ENCODE measurements at regions not wholly inside any gene's neighbourhood (a gene's known extent, or its start where the extent isn't known, plus 50 kb on each side); places are given as distances from the start of the nearest gene placed in this dataset.

- no peaks in the 10 kb centered on the region for H3K9me3 ChIP-seq
- peak; percentile 15 for DNase-seq
- no peak for TF ChIP-seq CTCF (IDR thresholded peaks at IDR 0.05; ENCODE audit: low read depth, low read length)
Measured at GRCh38 chr15:87349181-87349580, 907.4 kb downstream of the NTRK3 start.

GRCh38 chr15:87348746-87349145 lies 907.8 kb downstream of the NTRK3 start:
- TF ChIP-seq CTCF (IDR thresholded peaks at IDR 0.05; ENCODE audit: low read depth, low read length), result no peak
- H3K4me1 ChIP-seq, result peaks cover 3% of the 10 kb centered on the region
- H3K9me3 ChIP-seq, result no peaks in the 10 kb centered on the region
- no peaks in the 10 kb centered on the region for H3K36me3 ChIP-seq
- no peaks in the 10 kb centered on the region for H3K27me3 ChIP-seq
- DNase-seq, result no peak
- H3K4me3 ChIP-seq (ENCODE audit: low read depth, low read length), result no peak overlapping the region

More at GRCh38 chr15:87349181-87349580, 907.4 kb downstream of the NTRK3 start:
- Histone ChIP-seq H3K27me3 (no peaks in the 10 kb centered on the region), H3K4me1 (peaks cover 3% of the 10 kb centered on the region), H3K36me3 (no peaks in the 10 kb centered on the region), H3K4me3 (ENCODE audit: low read depth, low read length) (no peak overlapping the region)

DNA sequence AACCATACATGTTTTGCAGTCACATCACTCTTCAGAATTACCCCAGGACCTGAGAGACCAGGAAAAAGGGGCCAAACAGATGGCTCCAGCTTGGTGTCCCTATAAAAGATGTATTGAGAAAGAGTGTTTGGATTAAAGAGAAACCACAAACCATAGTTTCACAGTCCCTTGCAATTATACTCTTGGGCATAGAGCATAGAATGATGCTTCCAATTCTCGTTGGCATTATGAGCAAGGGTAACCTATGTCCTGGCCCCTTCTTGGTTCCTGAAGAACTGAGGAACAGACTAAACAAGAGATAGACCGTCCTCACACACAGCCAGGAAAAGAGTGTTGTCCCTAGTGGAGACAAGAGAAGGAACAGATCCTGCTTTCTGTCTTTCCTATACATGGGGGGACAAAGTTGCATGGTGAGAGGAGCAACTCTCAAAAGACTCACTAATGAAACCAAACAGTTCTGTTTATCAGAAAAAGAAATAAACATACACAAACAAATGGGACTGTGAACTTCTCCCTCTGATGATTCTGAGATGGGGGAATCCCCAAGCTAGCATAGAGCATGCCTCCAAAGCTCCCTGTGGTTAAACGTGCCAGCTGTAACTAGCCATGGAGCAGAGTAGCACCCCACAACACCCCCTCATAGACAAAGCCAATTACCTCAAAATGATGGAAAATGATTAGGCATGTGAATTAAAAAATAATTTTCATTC lies 908.6 kb downstream of the NTRK3 start:
- Histone ChIP-seq H3K4me1 (peaks cover 3% of the 10 kb centered on the region), H3K4me3 (ENCODE audit: low read depth, low read length) (no peak overlapping the region), H3K36me3 (no peaks in the 10 kb centered on the region), H3K9me3 (no peaks in the 10 kb centered on the region), H3K27me3 (no peaks in the 10 kb centered on the region)
- no peak for DNase-seq
- no peak for TF ChIP-seq CTCF (IDR thresholded peaks at IDR 0.05; ENCODE audit: low read depth, low read length)

DNA sequence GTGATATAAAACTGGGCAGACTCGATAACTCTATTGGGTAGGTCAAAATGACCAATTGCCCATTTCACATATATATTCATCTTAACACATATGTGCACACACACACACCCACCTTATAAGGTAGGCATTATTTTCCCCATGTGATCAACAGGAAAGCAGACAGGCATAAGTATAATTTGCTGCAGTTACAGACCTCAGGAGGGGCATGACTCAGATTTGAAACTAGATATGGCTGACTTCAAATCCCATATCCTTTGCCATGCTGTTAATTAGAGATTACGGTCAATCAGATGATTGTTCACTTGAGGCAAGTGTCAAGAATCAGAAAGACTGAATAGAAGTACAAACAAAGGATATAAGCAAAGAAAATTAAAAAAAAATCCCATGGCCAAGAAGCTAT lies 910.6 kb downstream of the NTRK3 start:
- peaks cover 3% of the 10 kb centered on the region for H3K4me1 ChIP-seq
- no peak for DNase-seq
- no peaks in the 10 kb centered on the region for H3K9me3 ChIP-seq
- H3K36me3 ChIP-seq, result no peaks in the 10 kb centered on the region
- no peaks in the 10 kb centered on the region for H3K27me3 ChIP-seq
- TF ChIP-seq CTCF (IDR thresholded peaks at IDR 0.05; ENCODE audit: low read depth, low read length), result no peak
- H3K4me3 ChIP-seq (ENCODE audit: low read depth, low read length), result no peak overlapping the region

DNA sequence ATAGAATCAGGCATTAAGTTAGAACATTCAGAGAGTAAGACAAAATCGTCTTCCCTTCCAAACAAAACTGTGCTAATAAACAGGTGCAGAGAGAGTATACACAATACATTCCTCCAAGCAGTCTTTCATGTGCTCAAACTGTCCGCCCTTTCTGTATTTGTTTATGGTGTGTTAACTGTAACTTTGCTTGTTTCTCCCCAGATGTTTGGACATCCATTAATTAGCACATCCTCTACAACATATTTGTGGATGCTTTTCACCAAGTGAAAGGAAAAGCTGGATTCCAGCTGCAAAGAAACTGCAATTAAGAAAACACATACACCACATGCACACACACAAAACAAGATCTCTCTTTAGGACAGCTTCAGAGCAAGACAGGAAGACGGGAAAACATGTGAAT lies 912.6 kb downstream of the NTRK3 start:
- Histone ChIP-seq H3K27me3 (no peaks in the 10 kb centered on the region), H3K9me3 (no peaks in the 10 kb centered on the region), H3K36me3 (no peaks in the 10 kb centered on the region), H3K4me1 (peaks cover 3% of the 10 kb centered on the region; the same call in 1 of the 2 replicates), H3K4me3 (ENCODE audit: low read depth, low read length) (no peak overlapping the region)
- TF ChIP-seq CTCF (IDR thresholded peaks at IDR 0.05; ENCODE audit: low read depth, low read length), result no peak
- DNase-seq, result no peak

GRCh38 chr15:87340370-87340769 lies 916.2 kb downstream of the NTRK3 start:
- no peaks in the 10 kb centered on the region for H3K9me3 ChIP-seq
- no peak for TF ChIP-seq CTCF (IDR thresholded peaks at IDR 0.05; ENCODE audit: low read depth, low read length)

More at GRCh38 chr15:87340370-87340769, 916.2 kb downstream of the NTRK3 start:
- DNase-seq, result no peak
- H3K4me3 ChIP-seq (ENCODE audit: low read depth, low read length), result no peak overlapping the region
- no peaks in the 10 kb centered on the region for H3K4me1 ChIP-seq
- no peaks in the 10 kb centered on the region for H3K27me3 ChIP-seq
- H3K36me3 ChIP-seq, result no peaks in the 10 kb centered on the region

All from BE2C (cell line).